ENCODE measurements at regions not wholly inside any gene's neighbourhood (a gene's known extent, or its start where the extent isn't known, plus 50 kb on each side); places are given as distances from the start of the nearest gene placed in this dataset.

DNA sequence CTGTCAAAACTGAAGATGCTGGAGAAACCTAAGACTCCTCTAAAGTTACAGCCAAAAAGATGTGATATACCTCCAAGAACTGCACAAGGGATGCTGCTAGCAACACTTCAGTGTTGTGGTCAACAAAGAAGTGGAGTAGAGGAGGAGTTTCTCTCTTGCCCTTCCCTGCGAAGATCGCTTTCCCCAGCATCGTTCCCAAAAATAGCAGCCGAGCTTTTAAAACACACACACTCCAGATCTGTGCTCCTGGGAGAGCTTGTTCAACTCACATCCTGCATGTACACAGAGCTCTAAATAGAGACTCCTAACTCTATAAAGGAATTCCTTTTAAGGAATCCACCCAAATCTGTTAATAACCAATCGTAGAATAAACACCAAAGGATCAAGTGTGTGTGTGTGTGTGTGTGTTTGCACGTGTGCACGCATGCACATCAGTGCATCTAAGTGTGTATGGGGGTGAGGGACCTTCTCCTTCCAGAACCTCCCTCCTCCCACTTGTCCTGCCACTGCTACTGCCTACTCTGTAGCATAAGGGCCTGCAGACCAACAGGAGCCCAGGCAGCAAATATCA is 58.5 kb downstream of the PSMG1 start:
- no peak for DNase-seq (ENCODE audit: low read depth in 2 of 3, low spot score in 2 of 3)

DNA sequence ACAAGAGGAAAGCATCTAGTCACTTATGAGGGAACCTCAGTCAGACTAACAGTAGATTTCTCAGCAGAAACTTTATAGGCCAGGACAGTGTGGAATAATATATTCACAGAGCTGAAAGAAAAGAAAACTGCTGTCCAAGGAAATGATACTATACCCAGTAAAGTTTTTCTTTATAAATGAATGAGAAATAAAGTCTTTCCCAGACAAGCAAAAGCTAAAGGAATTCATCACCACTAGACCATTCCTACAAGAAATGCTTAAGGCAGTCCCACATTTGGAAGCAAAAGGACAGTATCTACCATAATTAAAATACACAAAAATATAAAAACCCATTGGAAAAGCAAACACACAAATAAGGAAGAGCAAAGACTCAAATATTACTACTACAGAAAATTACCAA is 59.9 kb downstream of the PSMG1 start:
- DNase-seq (ENCODE audit: low read depth in 2 of 3, low spot score in 2 of 3): no peak

GRCh38 chr21:39121600-39122355 is 61.5 kb downstream of the PSMG1 start:
- DNase-seq (ENCODE audit: low read depth in 2 of 3, low spot score in 2 of 3): peak in 1 of 3 donors; percentile 35

- DNase-seq (ENCODE audit: low read depth in 2 of 3, low spot score in 2 of 3): no peak
Observed at GRCh38 chr21:39120876-39121599, 62.2 kb downstream of the PSMG1 start.

- no peak for DNase-seq (ENCODE audit: low read depth in 2 of 3, low spot score in 2 of 3)
Observed at GRCh38 chr21:39119891-39120290, 63.4 kb downstream of the PSMG1 start.

GRCh38 chr21:39118604-39119215 is 64.5 kb downstream of the PSMG1 start:
- DNase-seq (ENCODE audit: low read depth in 2 of 3, low spot score in 2 of 3): no peak

GRCh38 chr21:39118061-39118460 is 65.2 kb downstream of the PSMG1 start:
- no peak for DNase-seq (ENCODE audit: low read depth in 2 of 3, low spot score in 2 of 3)

DNA sequence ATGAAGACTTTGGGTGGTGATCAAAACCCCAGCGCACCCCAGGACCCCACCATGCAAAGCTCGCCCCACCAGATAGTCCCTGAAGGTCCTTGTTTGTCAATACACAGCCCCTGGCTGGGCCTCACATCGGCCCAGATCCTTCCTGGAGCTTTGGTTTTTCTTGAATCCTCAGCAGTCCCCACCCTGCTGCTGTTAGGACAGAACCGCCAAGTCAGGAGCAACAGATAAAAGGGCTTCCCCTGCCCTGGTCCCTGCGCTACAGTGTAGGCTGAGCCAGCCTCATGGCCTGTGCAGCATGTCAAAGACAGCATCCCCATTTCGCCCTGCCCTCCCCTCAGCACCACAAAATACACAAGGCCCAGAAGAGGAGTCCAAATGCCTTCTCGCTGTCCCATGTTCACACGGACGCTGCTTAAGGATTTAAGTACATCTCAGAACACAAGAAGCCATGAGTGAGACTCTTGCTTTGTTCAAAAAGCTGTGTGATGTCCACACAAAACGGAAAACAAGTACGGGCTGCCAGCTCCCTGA is 65.7 kb downstream of the PSMG1 start:
- DNase-seq (ENCODE audit: low read depth in 2 of 3, low spot score in 2 of 3): no peak

DNA sequence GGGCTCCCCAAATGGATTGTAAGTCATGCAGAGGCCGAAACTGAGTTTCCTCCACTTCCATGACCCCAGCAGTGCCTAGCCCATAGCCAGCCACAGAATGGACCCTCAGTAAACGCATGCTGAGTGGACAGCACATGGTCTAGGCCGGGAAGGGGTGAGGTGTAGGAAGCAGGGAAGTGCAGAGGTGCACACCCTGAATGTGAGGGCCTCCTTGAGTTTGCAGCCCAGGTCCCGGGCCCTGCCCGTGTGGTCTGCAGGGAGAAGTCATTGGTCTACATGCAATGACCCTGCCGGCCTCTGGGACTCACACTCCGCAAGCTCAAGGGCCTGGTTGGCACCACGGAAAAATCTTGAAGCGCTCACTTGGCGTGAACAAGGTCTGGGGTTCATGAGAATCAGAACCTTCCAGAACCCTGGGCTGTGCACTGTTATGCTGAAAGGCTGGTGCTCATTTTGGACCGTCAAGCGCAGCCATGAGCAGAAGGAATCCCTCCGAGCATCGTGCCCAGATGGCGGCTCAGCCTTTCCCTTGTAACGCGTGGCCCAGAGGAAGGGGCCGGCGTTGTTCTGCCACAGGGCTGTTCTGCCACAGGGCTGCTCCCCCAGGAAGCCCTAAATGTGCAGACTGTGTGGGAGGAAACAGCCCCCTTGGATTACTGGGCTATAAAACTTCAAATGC is 66.4 kb downstream of the PSMG1 start:
- no peak for DNase-seq (ENCODE audit: low read depth in 2 of 3, low spot score in 2 of 3)

GRCh38 chr21:39115576-39116235 is 67.5 kb downstream of the PSMG1 start:
- no peak for DNase-seq (ENCODE audit: low read depth in 2 of 3, low spot score in 2 of 3)

DNA sequence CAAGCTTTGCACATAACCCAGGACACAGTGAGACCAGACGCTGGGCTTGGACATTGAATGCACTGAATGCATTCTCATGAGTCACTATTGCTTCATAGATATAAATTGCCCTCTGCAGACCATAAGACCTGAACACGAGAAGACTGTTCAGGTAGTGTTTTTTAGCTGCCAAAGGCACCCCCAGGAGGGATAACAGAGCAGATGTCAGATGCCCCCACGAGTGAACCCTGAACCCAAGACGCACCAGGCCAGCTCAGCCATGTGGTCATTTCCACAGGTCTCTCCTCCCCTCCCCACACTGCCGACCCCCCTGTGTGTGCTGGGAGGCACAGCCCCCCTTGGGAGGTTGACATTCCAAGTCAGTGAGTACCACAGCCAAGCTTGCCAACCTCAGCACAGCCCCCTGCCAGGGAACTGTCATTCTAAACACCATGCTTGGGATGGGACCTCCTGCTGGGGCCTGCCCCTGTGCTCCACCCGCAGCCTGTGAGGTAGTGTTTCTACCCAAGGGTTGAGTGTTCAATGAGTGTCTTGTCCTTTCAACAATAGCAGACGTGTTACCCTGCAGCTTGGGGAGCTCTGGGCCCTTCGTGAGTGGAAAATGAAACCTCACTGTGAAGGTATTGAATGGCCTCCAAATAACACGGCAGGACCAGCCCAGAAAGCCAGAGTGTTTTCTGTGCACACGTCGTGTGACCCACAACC is 68.2 kb downstream of the PSMG1 start:
- DNase-seq (ENCODE audit: low read depth in 2 of 3, low spot score in 2 of 3): no peak

- DNase-seq (ENCODE audit: low read depth in 2 of 3, low spot score in 2 of 3): no peak
Observed at GRCh38 chr21:39111931-39112550, 71.2 kb downstream of the PSMG1 start.

DNA sequence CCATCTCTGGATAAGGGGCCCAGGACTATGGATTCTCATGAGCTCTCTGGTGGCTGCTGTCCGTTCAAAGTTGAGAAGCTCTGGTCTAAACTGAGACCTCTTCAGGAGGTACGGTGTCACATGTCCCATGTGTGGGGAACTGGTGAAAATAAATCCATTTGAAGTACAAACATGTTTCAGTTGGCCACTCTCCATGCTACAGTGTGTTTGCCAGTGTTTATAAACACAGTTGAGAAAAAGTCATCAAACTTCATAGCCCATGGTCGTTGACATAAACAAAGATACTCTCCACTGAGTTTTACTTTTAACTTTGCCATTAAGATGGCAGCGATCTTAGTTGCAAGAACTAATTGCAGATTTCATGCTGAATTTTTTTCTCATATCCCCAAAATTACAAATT is 72.8 kb downstream of the PSMG1 start:
- DNase-seq (ENCODE audit: low read depth in 2 of 3, low spot score in 2 of 3): no peak

DNA sequence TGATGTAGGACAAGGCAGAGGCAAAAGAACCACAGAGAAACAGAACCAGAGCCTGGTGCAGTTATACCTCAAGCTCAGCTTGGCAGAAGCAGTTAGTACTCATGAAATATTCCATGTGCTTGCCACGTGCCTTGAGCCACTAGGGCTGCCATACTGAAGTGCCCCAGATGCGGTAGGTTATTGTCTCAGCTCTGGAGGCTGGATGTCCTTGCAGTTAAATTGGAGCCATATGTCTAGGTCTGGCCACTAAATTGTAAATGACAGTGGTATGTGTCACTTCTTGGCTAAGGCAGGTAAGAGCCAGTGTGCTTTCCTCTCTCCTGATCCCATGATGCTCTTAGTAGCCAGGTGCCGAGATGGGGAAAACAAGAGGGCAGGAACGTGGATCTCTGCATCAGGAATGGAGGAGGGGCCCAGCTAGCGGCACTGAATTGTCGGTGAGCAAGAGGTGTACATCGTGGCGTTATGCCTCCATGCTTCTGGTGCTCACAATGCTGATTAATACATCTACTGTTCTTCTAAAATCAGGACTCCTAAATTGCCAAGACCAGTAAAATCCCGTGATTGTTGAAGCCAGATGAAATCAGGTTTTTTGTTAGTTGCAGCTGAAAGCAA is 73.5 kb downstream of the PSMG1 start:
- DNase-seq (ENCODE audit: low read depth in 2 of 3, low spot score in 2 of 3): no peak

DNA sequence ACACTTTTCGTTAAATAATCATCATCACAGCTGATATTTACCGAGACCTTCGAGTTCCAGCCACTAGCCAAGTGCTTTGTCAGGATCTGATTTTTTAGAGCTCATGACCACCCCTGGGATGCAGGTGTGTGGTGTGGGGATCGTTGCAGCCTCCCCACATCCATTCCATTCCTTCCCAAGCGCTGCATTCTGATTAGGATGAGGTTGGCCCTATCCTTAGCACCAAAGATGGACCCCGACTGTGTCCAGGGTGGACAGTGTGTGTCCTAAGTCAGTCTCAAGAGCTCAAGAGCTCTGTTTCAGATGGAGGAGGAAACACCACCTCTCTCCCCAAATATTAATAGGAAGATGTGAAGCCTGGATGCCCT is 74.1 kb downstream of the PSMG1 start:
- no peak for DNase-seq (ENCODE audit: low read depth in 2 of 3, low spot score in 2 of 3)

- no peak for DNase-seq (ENCODE audit: low read depth in 2 of 3, low spot score in 2 of 3)
Observed at GRCh38 chr21:39108291-39109162, 74.7 kb downstream of the PSMG1 start.

- no peak for DNase-seq (ENCODE audit: low read depth in 2 of 3, low spot score in 2 of 3)
Observed at GRCh38 chr21:39107739-39108138, 75.5 kb downstream of the PSMG1 start.

Measured in hematopoietic multipotent progenitor cell (in vitro differentiated cells).